ENCODE measurements at regions not wholly inside any gene's neighbourhood (a gene's known extent, or its start where the extent isn't known, plus 50 kb on each side); places are given as distances from the start of the nearest gene placed in this dataset.

DNA sequence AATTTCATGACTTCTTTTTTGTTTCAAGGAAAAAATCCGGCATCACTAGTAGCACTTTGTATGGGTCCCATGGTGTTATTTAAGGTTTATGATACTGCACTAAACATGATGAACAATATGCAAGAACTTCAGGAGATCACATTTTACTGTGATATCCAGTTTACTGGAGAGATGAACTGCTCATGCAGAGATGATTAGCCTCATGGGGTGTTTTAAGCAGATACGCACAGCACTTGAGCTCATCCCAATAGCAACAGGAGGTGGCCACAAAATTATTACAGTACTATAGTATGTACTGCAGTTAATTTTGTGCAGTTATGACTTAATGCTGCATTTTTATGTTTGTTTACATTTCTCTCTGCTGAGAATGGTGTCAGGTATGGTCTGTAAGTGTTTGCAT is 303.7 kb upstream of the PCDH15 start (continued):
- TF ChIP-seq, protein P1, sequence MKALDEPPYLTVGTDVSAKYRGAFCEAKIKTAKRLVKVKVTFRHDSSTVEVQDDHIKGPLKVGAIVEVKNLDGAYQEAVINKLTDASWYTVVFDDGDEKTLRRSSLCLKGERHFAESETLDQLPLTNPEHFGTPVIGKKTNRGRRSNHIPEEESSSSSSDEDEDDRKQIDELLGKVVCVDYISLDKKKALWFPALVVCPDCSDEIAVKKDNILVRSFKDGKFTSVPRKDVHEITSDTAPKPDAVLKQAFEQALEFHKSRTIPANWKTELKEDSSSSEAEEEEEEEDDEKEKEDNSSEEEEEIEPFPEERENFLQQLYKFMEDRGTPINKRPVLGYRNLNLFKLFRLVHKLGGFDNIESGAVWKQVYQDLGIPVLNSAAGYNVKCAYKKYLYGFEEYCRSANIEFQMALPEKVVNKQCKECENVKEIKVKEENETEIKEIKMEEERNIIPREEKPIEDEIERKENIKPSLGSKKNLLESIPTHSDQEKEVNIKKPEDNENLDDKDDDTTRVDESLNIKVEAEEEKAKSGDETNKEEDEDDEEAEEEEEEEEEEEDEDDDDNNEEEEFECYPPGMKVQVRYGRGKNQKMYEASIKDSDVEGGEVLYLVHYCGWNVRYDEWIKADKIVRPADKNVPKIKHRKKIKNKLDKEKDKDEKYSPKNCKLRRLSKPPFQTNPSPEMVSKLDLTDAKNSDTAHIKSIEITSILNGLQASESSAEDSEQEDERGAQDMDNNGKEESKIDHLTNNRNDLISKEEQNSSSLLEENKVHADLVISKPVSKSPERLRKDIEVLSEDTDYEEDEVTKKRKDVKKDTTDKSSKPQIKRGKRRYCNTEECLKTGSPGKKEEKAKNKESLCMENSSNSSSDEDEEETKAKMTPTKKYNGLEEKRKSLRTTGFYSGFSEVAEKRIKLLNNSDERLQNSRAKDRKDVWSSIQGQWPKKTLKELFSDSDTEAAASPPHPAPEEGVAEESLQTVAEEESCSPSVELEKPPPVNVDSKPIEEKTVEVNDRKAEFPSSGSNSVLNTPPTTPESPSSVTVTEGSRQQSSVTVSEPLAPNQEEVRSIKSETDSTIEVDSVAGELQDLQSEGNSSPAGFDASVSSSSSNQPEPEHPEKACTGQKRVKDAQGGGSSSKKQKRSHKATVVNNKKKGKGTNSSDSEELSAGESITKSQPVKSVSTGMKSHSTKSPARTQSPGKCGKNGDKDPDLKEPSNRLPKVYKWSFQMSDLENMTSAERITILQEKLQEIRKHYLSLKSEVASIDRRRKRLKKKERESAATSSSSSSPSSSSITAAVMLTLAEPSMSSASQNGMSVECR (CRISPR knock-in tag; IDR thresholded peaks at IDR 0.05; ENCODE audit: borderline replicate concordance), result no peak
- no peak for TF ChIP-seq GABPB1 (CRISPR knock-in tag; IDR thresholded peaks at IDR 0.05)
- TF ChIP-seq ZNF232 (CRISPR knock-in tag; IDR thresholded peaks at IDR 0.05), result no peak
- TF ChIP-seq, protein P2, sequence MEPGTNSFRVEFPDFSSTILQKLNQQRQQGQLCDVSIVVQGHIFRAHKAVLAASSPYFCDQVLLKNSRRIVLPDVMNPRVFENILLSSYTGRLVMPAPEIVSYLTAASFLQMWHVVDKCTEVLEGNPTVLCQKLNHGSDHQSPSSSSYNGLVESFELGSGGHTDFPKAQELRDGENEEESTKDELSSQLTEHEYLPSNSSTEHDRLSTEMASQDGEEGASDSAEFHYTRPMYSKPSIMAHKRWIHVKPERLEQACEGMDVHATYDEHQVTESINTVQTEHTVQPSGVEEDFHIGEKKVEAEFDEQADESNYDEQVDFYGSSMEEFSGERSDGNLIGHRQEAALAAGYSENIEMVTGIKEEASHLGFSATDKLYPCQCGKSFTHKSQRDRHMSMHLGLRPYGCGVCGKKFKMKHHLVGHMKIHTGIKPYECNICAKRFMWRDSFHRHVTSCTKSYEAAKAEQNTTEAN (CRISPR knock-in tag; IDR thresholded peaks at IDR 0.05), result no peak
- TF ChIP-seq ZNF396 (CRISPR knock-in tag; IDR thresholded peaks at IDR 0.05; ENCODE audit: borderline replicate concordance), result no peak
- TF ChIP-seq, protein P3, sequence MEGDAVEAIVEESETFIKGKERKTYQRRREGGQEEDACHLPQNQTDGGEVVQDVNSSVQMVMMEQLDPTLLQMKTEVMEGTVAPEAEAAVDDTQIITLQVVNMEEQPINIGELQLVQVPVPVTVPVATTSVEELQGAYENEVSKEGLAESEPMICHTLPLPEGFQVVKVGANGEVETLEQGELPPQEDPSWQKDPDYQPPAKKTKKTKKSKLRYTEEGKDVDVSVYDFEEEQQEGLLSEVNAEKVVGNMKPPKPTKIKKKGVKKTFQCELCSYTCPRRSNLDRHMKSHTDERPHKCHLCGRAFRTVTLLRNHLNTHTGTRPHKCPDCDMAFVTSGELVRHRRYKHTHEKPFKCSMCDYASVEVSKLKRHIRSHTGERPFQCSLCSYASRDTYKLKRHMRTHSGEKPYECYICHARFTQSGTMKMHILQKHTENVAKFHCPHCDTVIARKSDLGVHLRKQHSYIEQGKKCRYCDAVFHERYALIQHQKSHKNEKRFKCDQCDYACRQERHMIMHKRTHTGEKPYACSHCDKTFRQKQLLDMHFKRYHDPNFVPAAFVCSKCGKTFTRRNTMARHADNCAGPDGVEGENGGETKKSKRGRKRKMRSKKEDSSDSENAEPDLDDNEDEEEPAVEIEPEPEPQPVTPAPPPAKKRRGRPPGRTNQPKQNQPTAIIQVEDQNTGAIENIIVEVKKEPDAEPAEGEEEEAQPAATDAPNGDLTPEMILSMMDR (IDR thresholded peaks at IDR 0.05), result no peak
- TF ChIP-seq, protein P4, sequence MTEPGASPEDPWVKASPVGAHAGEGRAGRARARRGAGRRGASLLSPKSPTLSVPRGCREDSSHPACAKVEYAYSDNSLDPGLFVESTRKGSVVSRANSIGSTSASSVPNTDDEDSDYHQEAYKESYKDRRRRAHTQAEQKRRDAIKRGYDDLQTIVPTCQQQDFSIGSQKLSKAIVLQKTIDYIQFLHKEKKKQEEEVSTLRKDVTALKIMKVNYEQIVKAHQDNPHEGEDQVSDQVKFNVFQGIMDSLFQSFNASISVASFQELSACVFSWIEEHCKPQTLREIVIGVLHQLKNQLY (CRISPR knock-in tag; IDR thresholded peaks at IDR 0.05), result no peak
- TF ChIP-seq, protein P5, sequence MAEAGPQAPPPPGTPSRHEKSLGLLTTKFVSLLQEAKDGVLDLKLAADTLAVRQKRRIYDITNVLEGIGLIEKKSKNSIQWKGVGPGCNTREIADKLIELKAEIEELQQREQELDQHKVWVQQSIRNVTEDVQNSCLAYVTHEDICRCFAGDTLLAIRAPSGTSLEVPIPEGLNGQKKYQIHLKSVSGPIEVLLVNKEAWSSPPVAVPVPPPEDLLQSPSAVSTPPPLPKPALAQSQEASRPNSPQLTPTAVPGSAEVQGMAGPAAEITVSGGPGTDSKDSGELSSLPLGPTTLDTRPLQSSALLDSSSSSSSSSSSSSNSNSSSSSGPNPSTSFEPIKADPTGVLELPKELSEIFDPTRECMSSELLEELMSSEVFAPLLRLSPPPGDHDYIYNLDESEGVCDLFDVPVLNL (CRISPR knock-in tag; IDR thresholded peaks at IDR 0.05; ENCODE audit: borderline replicate concordance, low read depth), result no peak

DNA sequence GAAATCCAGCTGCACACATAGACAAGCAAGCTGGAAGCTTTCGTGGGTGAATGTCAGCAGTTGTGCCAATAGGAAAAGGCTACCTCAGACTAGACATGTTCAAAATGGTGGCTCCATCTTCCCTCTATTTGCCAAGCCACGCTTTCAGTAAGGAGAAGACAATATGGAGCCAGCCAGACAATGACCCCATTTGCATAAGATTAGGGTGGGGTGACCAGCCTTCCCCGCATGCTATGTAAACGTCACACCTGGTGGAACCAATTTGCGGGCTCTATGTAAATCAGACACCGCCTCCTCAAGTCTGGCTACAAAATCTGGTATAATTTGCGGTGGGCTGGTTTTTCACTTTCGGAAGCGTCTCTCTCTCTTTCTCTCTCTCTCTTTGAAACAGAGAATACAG is 297.4 kb upstream of the PCDH15 start:
- H3K27me3 Mint-ChIP-seq (ENCODE audit: low read depth), result no peaks in the 10 kb centered on the region
- H3K4me1 Mint-ChIP-seq, result peaks cover 14% of the 10 kb centered on the region
- ATAC-seq (peak; percentile 87), DNase-seq (ENCODE audit: low spot score) (peak; percentile 13)
- H3K9me3 Mint-ChIP-seq, result peaks cover 8% of the 10 kb centered on the region
- ChIA-PET POLR2A (no interaction called here), CTCF (no interaction called here)
- H3K27ac Mint-ChIP-seq, result no peak overlapping the region
- no peak overlapping the region for H3K4me3 Mint-ChIP-seq
- H3K36me3 Mint-ChIP-seq, result peaks cover 6% of the 10 kb centered on the region; the same call in 1 of the 2 replicates
- TF ChIP-seq, protein P6, sequence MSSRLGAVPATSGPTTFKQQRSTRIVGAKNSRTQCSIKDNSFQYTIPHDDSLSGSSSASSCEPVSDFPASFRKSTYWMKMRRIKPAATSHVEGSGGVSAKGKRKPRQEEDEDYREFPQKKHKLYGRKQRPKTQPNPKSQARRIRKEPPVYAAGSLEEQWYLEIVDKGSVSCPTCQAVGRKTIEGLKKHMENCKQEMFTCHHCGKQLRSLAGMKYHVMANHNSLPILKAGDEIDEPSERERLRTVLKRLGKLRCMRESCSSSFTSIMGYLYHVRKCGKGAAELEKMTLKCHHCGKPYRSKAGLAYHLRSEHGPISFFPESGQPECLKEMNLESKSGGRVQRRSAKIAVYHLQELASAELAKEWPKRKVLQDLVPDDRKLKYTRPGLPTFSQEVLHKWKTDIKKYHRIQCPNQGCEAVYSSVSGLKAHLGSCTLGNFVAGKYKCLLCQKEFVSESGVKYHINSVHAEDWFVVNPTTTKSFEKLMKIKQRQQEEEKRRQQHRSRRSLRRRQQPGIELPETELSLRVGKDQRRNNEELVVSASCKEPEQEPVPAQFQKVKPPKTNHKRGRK (CRISPR knock-in tag; IDR thresholded peaks at IDR 0.05; ENCODE audit: borderline replicate concordance), result no peak
- no peak for TF ChIP-seq ELF4 (CRISPR knock-in tag; IDR thresholded peaks at IDR 0.05; ENCODE audit: low read depth)
- TF ChIP-seq, protein P7, sequence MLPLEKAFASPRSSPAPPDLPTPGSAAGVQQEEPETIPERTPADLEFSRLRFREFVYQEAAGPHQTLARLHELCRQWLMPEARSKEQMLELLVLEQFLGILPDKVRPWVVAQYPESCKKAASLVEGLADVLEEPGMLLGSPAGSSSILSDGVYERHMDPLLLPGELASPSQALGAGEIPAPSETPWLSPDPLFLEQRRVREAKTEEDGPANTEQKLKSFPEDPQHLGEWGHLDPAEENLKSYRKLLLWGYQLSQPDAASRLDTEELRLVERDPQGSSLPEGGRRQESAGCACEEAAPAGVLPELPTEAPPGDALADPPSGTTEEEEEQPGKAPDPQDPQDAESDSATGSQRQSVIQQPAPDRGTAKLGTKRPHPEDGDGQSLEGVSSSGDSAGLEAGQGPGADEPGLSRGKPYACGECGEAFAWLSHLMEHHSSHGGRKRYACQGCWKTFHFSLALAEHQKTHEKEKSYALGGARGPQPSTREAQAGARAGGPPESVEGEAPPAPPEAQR (CRISPR knock-in tag; IDR thresholded peaks at IDR 0.05), result 0 out of 2 replicates have a peak, but pooled peaks have one; percentile 62
- TF ChIP-seq, protein P8, sequence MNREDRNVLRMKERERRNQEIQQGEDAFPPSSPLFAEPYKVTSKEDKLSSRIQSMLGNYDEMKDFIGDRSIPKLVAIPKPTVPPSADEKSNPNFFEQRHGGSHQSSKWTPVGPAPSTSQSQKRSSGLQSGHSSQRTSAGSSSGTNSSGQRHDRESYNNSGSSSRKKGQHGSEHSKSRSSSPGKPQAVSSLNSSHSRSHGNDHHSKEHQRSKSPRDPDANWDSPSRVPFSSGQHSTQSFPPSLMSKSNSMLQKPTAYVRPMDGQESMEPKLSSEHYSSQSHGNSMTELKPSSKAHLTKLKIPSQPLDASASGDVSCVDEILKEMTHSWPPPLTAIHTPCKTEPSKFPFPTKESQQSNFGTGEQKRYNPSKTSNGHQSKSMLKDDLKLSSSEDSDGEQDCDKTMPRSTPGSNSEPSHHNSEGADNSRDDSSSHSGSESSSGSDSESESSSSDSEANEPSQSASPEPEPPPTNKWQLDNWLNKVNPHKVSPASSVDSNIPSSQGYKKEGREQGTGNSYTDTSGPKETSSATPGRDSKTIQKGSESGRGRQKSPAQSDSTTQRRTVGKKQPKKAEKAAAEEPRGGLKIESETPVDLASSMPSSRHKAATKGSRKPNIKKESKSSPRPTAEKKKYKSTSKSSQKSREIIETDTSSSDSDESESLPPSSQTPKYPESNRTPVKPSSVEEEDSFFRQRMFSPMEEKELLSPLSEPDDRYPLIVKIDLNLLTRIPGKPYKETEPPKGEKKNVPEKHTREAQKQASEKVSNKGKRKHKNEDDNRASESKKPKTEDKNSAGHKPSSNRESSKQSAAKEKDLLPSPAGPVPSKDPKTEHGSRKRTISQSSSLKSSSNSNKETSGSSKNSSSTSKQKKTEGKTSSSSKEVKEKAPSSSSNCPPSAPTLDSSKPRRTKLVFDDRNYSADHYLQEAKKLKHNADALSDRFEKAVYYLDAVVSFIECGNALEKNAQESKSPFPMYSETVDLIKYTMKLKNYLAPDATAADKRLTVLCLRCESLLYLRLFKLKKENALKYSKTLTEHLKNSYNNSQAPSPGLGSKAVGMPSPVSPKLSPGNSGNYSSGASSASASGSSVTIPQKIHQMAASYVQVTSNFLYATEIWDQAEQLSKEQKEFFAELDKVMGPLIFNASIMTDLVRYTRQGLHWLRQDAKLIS (CRISPR knock-in tag; IDR thresholded peaks at IDR 0.05; ENCODE audit: borderline replicate concordance), result no peak

All from WTC11 (cell line).